H9 (cell line): ENCODE measurements at regions not wholly inside any gene's neighbourhood (a gene's known extent, or its start where the extent isn't known, plus 50 kb on each side); places are given as distances from the start of the nearest gene placed in this dataset.
A peak's percentile ranks its signal among the peaks of the same experiment; 100 is the strongest.

ENCODE experiments used
- DNase-seq: peaks from one replicate; pipeline ENCODE4 v3.0.0-alpha.2; 2017
- H2AFZ ChIP-seq: one replicate; pipeline ENCODE4 v1.6.1; 2013; ENCODE audit warnings: mild to moderate bottlenecking, low read length, control low read depth, moderate library complexity
- H2AK5ac ChIP-seq: 2 replicates; pipeline ENCODE4 v1.6.1; 2013; ENCODE audit warnings: low read length, control low read depth, mixed read lengths; ENCODE audit not compliant: insufficient read length
- H2BK120ac ChIP-seq: one replicate; pipeline ENCODE4 v1.6.1; 2013; ENCODE audit warnings: low read depth, mild to moderate bottlenecking, low read length, control low read depth, inconsistent platforms; ENCODE audit not compliant: poor library complexity, severe bottlenecking
- H2BK12ac ChIP-seq: 2 replicates; pipeline ENCODE4 v1.6.1; 2013; ENCODE audit warnings: low read length, control low read depth, mixed read lengths, low read depth; ENCODE audit not compliant: insufficient read length
- H2BK15ac ChIP-seq: 2 replicates; pipeline ENCODE4 v1.6.1; 2013; ENCODE audit warnings: low read depth, low read length, control low read depth
- H2BK20ac ChIP-seq: one replicate; pipeline ENCODE4 v1.6.1; 2013; ENCODE audit warnings: low read depth, mild to moderate bottlenecking, low read length, control low read depth, inconsistent platforms; ENCODE audit not compliant: poor library complexity, severe bottlenecking
- H2BK5ac ChIP-seq: 2 replicates; pipeline ENCODE4 v1.6.1; 2013; ENCODE audit warnings: low read length, control low read depth, mixed read lengths; ENCODE audit not compliant: insufficient read length
- H3K14ac ChIP-seq: 2 replicates; pipeline ENCODE4 v1.6.1; 2013; ENCODE audit warnings: low read length, control low read depth; ENCODE audit not compliant: insufficient read depth
- H3K18ac ChIP-seq: 2 replicates; pipeline ENCODE4 v1.6.1; 2013; ENCODE audit warnings: low read depth, mild to moderate bottlenecking, mixed read lengths, low read length, control low read depth; ENCODE audit not compliant: insufficient read length
- H3K23ac ChIP-seq: 2 replicates; pipeline ENCODE4 v1.6.1; 2013; ENCODE audit warnings: low read length, control low read depth, mixed read lengths, low read depth; ENCODE audit not compliant: insufficient read length
- H3K23me2 ChIP-seq: 2 replicates; pipeline ENCODE4 v1.6.1; 2013; ENCODE audit warnings: low read depth, mild to moderate bottlenecking, mixed read lengths, low read length, control low read depth; ENCODE audit not compliant: insufficient read length, poor library complexity, severe bottlenecking
- H3K27ac ChIP-seq: 2 replicates; pipeline ENCODE4 v1.5.1; 2013; ENCODE audit warnings: low read length, control low read depth, mixed read lengths, low read depth; ENCODE audit not compliant: insufficient read length
- H3K27me3 ChIP-seq: 2 replicates; pipeline ENCODE4 v1.6.1; 2013; ENCODE audit warnings: low read length, control low read depth, inconsistent platforms; ENCODE audit not compliant: insufficient read depth
- H3K4ac ChIP-seq: 2 replicates; pipeline ENCODE4 v1.6.1; 2013; ENCODE audit warnings: low read depth, mild to moderate bottlenecking, control low read depth, inconsistent platforms, low read length, moderate library complexity
- H3K4me1 ChIP-seq: 2 replicates; pipeline ENCODE4 v1.6.1; 2013; ENCODE audit warnings: low read length, control low read depth, inconsistent platforms; ENCODE audit not compliant: insufficient read depth
- H3K4me2 ChIP-seq: 2 replicates; pipeline ENCODE4 v1.6.1; 2013; ENCODE audit warnings: low read length, control low read depth, mixed read lengths; ENCODE audit not compliant: insufficient read length, insufficient read depth
- H3K56ac ChIP-seq: 2 replicates; pipeline ENCODE4 v1.6.1; 2013; ENCODE audit warnings: low read depth, mild to moderate bottlenecking, mixed read lengths, low read length, control low read depth; ENCODE audit not compliant: insufficient read length
- H3K79me1 ChIP-seq: 2 replicates; pipeline ENCODE4 v1.6.1; 2013; ENCODE audit warnings: low read depth, mild to moderate bottlenecking, moderate library complexity, low read length, control low read depth, inconsistent platforms; ENCODE audit not compliant: insufficient read depth, poor library complexity, severe bottlenecking
- H3K79me2 ChIP-seq: 2 replicates; pipeline ENCODE4 v1.6.1; 2013; ENCODE audit warnings: low read length, control low read depth, inconsistent platforms; ENCODE audit not compliant: insufficient read depth
- H3K9ac ChIP-seq: 2 replicates; pipeline ENCODE4 v1.6.1; 2013; ENCODE audit warnings: low read length, control low read depth, mixed read lengths; ENCODE audit not compliant: insufficient read length; ENCODE audit errors: extremely low read depth
- H3K9me3 ChIP-seq: one replicate; pipeline ENCODE4 v1.6.1; 2013; ENCODE audit warnings: low read depth, low read length, inconsistent platforms; ENCODE audit not compliant: control insufficient read depth
- H3T11ph ChIP-seq: one replicate; pipeline ENCODE4 v1.6.1; 2013; ENCODE audit warnings: mild to moderate bottlenecking, low read length, control low read depth, inconsistent platforms
- H4K20me1 ChIP-seq: one replicate; pipeline ENCODE4 v1.6.1; 2013; ENCODE audit not compliant: control insufficient read depth, insufficient read length, insufficient read depth
- H4K5ac ChIP-seq: 2 replicates; pipeline ENCODE4 v1.6.1; 2013; ENCODE audit warnings: low read depth, mild to moderate bottlenecking, mixed read lengths, low read length, control low read depth; ENCODE audit not compliant: insufficient read length
- H4K8ac ChIP-seq: replicated peaks from 2 replicates; pipeline ENCODE4 v1.6.1; 2013; ENCODE audit warnings: low read length, control low read depth, mixed read lengths, low read depth; ENCODE audit not compliant: insufficient read length
- H4K91ac ChIP-seq: 2 replicates; pipeline ENCODE4 v1.6.1; 2013; ENCODE audit warnings: low read depth, mild to moderate bottlenecking, moderate library complexity, mixed read lengths, low read length, control low read depth; ENCODE audit not compliant: insufficient read length
- H3K27ac Mint-ChIP-seq, 3 experiments: 2 replicates in 2 of 3; 3 replicates in 1 of 3; pipeline ENCODE4 v1.8.0; 2020 to 2021; ENCODE audit warnings: mixed read lengths in 3 of 3, mild to moderate bottlenecking in 1 of 3, moderate library complexity in 1 of 3
- H3K27me3 Mint-ChIP-seq: 2 replicates; pipeline ENCODE4 v1.8.0; 2021; ENCODE audit warnings: low read depth, mild to moderate bottlenecking, moderate library complexity, mixed read lengths
- H3K36me3 Mint-ChIP-seq, 3 experiments: 2 replicates in 2 of 3; 3 replicates in 1 of 3; pipeline ENCODE4 v1.8.0; 2020 to 2021; ENCODE audit warnings: low read depth in 3 of 3, mixed read lengths in 3 of 3; ENCODE audit not compliant: insufficient read depth in 1 of 3
- H3K4me1 Mint-ChIP-seq, 2 experiments: 2 replicates each; pipeline ENCODE4 v1.8.0; 2020; ENCODE audit warnings: mixed read lengths in 2 of 2
- H3K4me3 Mint-ChIP-seq, 2 experiments: 2 replicates in 1 of 2; 3 replicates in 1 of 2; pipeline ENCODE4 v1.8.0; 2020 to 2021; ENCODE audit warnings: mild to moderate bottlenecking in 2 of 2, mixed read lengths in 2 of 2, moderate library complexity in 1 of 2
- H3K9me3 Mint-ChIP-seq, 2 experiments: 2 replicates in 1 of 2; 3 replicates in 1 of 2; pipeline ENCODE4 v1.8.0; 2020; ENCODE audit warnings: mild to moderate bottlenecking in 2 of 2, mixed read lengths in 2 of 2, moderate library complexity in 1 of 2
- CTCF ChIP-seq: fragments of 200-600 bp; sonication (generic); conservative IDR thresholded peaks from 3 replicates; pipeline ENCODE4 v1.8.0; 2021; ENCODE audit warnings: antibody characterized with exemption, mild to moderate bottlenecking
- WGBS: extraction: QIAGEN DNeasy Blood & Tissue Kit; methylation state at CpG from one replicate; pipeline ENCODE4 v1.1.7; 2013; ENCODE audit warnings: missing lambda C conversion rate, low lambda C conversion rate, mixed read lengths; ENCODE audit not compliant: insufficient read length; ENCODE audit errors: extremely low coverage; 5-methylcytosine and 5-hydroxymethylcytosine counted together

- Histone ChIP-seq H3K23me2 (no peaks in the 10 kb centered on the region), H3K4me1 (no peaks in the 10 kb centered on the region; the same call in 1 of the 2 replicates), H3K23ac (no peak overlapping the region), H2AFZ (no peak overlapping the region), H2BK120ac (no peak overlapping the region), H2BK15ac (no peak overlapping the region), H3K79me2 (no peaks in the 10 kb centered on the region), H3K56ac (no peak overlapping the region), H2BK5ac (no peak overlapping the region), H3K14ac (no peak overlapping the region), H4K20me1 (no peaks in the 10 kb centered on the region), H2BK12ac (no peak overlapping the region), H3K79me1 (no peaks in the 10 kb centered on the region), H3K9ac (no peak overlapping the region), H2BK20ac (no peak overlapping the region), H4K91ac (no peak overlapping the region), H3K4me2 (no peak overlapping the region), H3K27ac (no peak overlapping the region), H3K27me3 (no peaks in the 10 kb centered on the region), H3K18ac (no peak overlapping the region), H3T11ph (no peak overlapping the region), H2AK5ac (no peak overlapping the region), H4K8ac (no peak overlapping the region), H3K9me3 (no peaks in the 10 kb centered on the region), H3K4ac (no peak overlapping the region), H4K5ac (no peak overlapping the region)
- Mint-ChIP-seq H3K9me3 (no peaks in the 10 kb centered on the region), H3K36me3 (peaks cover 0 to 3% (median 2%) of the 10 kb centered on the region in 3 experiments; a peak in 3 of 7 replicates), H3K27me3 (no peaks in the 10 kb centered on the region), H3K4me3 (no peak overlapping the region), H3K27ac (peak overlapping the region in 1 of 3 experiments; percentile 86; a peak in 2 of 7 replicates), H3K4me1 (peaks cover 9 to 15% of the 10 kb centered on the region in 2 experiments)
- no peak for DNase-seq
- WGBS: no CpG with 5 or more reads among the region's 17 CpGs
- no peak for TF ChIP-seq CTCF
Measured at GRCh38 chr6:37082390-37083130, 77.1 kb downstream of the FGD2 start.
